SK-N-SH treated with all-trans-retinoic acid at 6 μM for 48 hours (cell line): ENCODE measurements at regions not wholly inside any gene's neighbourhood (a gene's known extent, or its start where the extent isn't known, plus 50 kb on each side); places are given as distances from the start of the nearest gene placed in this dataset.
A peak's percentile ranks its signal among the peaks of the same experiment; 100 is the strongest.

Source experiments
- ATAC-seq: fragments of 200-7000 bp; cut with Tn5 transposase; 3 replicates; pipeline ENCODE4 v1.9.1; 2020; ENCODE audit warnings: mild to moderate bottlenecking, moderate library complexity
- ARNTL ChIP-seq: fragments of 450-650 bp; formaldehyde crosslinking; IDR thresholded peaks from 2 replicates; pipeline ENCODE4 v1.5.0; 2020; ENCODE audit warnings: low read depth, mild to moderate bottlenecking, moderate library complexity, borderline replicate concordance
- BACH2 ChIP-seq: fragments of 250-450 bp; sonication (Bioruptor Pico); IDR thresholded peaks from 2 replicates; pipeline ENCODE4 v1.9.0; 2021; ENCODE audit warnings: mild to moderate bottlenecking, borderline replicate concordance
- CSRNP3 ChIP-seq: fragments of 250-450 bp; sonication (Bioruptor Pico); IDR thresholded peaks from 2 replicates; pipeline ENCODE4 v1.5.1; 2021; ENCODE audit warnings: mild to moderate bottlenecking, moderate library complexity
- ESRRG ChIP-seq: fragments of 250-450 bp; sonication (Bioruptor Pico); IDR thresholded peaks from 2 replicates; pipeline ENCODE4 v1.6.1; 2021; ENCODE audit warnings: mild to moderate bottlenecking
- GLIS3 ChIP-seq: fragments of 250-450 bp; sonication (Bioruptor Pico); IDR thresholded peaks from 2 replicates; pipeline ENCODE4 v1.5.0; 2020; ENCODE audit warnings: mild to moderate bottlenecking, moderate library complexity
- ISL1 ChIP-seq: fragments of 250-450 bp; sonication (Bioruptor Pico); IDR thresholded peaks from 2 replicates; pipeline ENCODE4 v2.1.2; 2022; ENCODE audit warnings: mild to moderate bottlenecking, moderate library complexity
- OSR1 ChIP-seq: fragments of 250-450 bp; sonication (Bioruptor Pico); IDR thresholded peaks from 2 replicates; pipeline ENCODE4 v1.8.0; 2022; ENCODE audit warnings: moderate library complexity, mild to moderate bottlenecking, inconsistent platforms
- PPARA ChIP-seq: fragments of 250-450 bp; sonication (Bioruptor Pico); IDR thresholded peaks from 2 replicates; pipeline ENCODE4 v1.5.0; 2020; ENCODE audit warnings: mild to moderate bottlenecking, borderline replicate concordance
- SNAI2 ChIP-seq: fragments of 250-450 bp; sonication (Bioruptor Pico); IDR thresholded peaks from 2 replicates; pipeline ENCODE4 v1.5.0; 2020; ENCODE audit warnings: mild to moderate bottlenecking, moderate library complexity
- TCF4 ChIP-seq: fragments of 250-450 bp; sonication (Bioruptor Pico); IDR thresholded peaks from 2 replicates; pipeline ENCODE4 v1.8.0; 2021; ENCODE audit warnings: mild to moderate bottlenecking, moderate library complexity, borderline replicate concordance
- TOX ChIP-seq: fragments of 250-450 bp; sonication (Bioruptor Pico); IDR thresholded peaks from 2 replicates; pipeline ENCODE4 v1.8.0; 2021; ENCODE audit warnings: mild to moderate bottlenecking, moderate library complexity, borderline replicate concordance
- ZC3H10 ChIP-seq: fragments of 250-450 bp; sonication (Bioruptor Pico); IDR thresholded peaks from 2 replicates; pipeline ENCODE4 v1.5.1; 2021; ENCODE audit warnings: mild to moderate bottlenecking, moderate library complexity
- ZFP3 ChIP-seq: fragments of 250-450 bp; sonication (Bioruptor Pico); IDR thresholded peaks from 2 replicates; pipeline ENCODE4 v1.5.0; 2020; ENCODE audit warnings: mild to moderate bottlenecking, moderate library complexity
- ZFP30 ChIP-seq: fragments of 450-650 bp; formaldehyde crosslinking; IDR thresholded peaks from 2 replicates; pipeline ENCODE4 v1.5.0; 2022; ENCODE audit warnings: mild to moderate bottlenecking, moderate library complexity
- ZNF565 ChIP-seq: fragments of 450-650 bp; formaldehyde crosslinking; conservative IDR thresholded peaks from 2 replicates; pipeline ENCODE4 v1.5.0; 2020; ENCODE audit warnings: low read depth, mild to moderate bottlenecking, moderate library complexity
- ZNF70 ChIP-seq: fragments of 450-650 bp; formaldehyde crosslinking; IDR thresholded peaks from 2 replicates; pipeline ENCODE4 v1.5.0; 2020; ENCODE audit warnings: mild to moderate bottlenecking, moderate library complexity
- ZNF8 ChIP-seq: fragments of 450-650 bp; formaldehyde crosslinking; IDR thresholded peaks from 2 replicates; pipeline ENCODE4 v1.5.0; 2020; ENCODE audit warnings: mild to moderate bottlenecking, moderate library complexity
- TF ChIP-seq, protein P1 (sequence below): fragments of 250-450 bp; sonication (Bioruptor Pico); IDR thresholded peaks from 2 replicates; pipeline ENCODE4 v1.8.0; 2021; ENCODE audit warnings: low read depth, mild to moderate bottlenecking, moderate library complexity, borderline replicate concordance
- TF ChIP-seq, protein P2 (sequence below): fragments of 250-450 bp; sonication (Bioruptor Pico); IDR thresholded peaks from 2 replicates; pipeline ENCODE4 v1.5.0; 2020; ENCODE audit warnings: mild to moderate bottlenecking, moderate library complexity
- TF ChIP-seq, protein P3 (sequence below): fragments of 250-450 bp; sonication (Bioruptor Pico); IDR thresholded peaks from 2 replicates; pipeline ENCODE4 v1.8.0; 2020; ENCODE audit warnings: mild to moderate bottlenecking, moderate library complexity, borderline replicate concordance
- TF ChIP-seq, protein P4 (sequence below): fragments of 250-450 bp; sonication (Bioruptor Pico); IDR thresholded peaks from 2 replicates; pipeline ENCODE4 v1.5.1; 2020; ENCODE audit warnings: low read depth, mild to moderate bottlenecking, moderate library complexity

DNA sequence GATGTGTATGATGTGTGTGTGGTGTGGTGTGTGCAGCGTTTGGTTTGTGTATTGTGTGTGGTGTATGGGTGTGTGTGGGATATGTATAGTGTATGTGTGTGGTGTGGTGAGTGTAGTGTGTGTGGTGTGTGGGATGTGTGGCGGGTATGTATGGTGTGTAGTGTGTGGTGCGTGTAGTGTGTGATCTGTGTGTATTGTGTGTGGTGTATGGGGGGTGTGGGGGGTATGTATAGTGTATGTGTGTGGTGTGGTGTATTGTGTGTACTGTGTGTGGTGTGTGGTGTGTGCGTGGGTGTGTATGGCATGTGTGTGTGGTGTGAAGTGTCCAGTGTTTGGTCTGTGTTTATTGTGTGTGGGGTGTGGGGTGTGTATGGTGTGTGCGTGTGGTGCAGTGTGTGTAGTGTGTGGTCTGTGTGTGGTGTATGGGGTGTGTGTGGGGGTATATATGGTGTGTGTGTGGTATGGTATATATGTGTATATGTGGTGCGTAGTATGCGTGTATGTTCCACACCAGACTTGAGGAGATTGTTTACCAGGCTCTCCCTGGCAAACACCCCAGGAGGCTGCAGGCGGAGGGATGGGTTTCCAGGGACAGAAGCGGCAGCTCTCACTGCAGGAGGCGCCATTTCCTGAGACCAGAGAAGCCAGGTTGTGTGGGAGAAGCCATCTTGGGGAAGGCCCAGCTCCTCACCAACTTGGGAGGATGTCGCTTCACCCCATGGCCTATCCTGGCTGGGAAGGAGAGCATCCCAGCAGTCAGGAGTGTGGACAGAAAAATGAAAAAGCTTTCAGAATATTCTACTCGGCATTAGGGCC is 138.1 kb downstream of the NXNL2 start:
- TF ChIP-seq TOX (CRISPR knock-in tag) (no peak), ZFP3 (CRISPR knock-in tag) (no peak), OSR1 (CRISPR knock-in tag) (no peak), ZC3H10 (CRISPR knock-in tag) (no peak), TCF4 (no peak), CSRNP3 (CRISPR knock-in tag) (no peak), ESRRG (CRISPR knock-in tag) (no peak), PPARA (CRISPR knock-in tag) (no peak), ISL1 (CRISPR knock-in tag) (no peak), ZNF8 (no peak), BACH2 (no peak), ARNTL (CRISPR knock-in tag) (no peak)
- TF ChIP-seq, protein P1, sequence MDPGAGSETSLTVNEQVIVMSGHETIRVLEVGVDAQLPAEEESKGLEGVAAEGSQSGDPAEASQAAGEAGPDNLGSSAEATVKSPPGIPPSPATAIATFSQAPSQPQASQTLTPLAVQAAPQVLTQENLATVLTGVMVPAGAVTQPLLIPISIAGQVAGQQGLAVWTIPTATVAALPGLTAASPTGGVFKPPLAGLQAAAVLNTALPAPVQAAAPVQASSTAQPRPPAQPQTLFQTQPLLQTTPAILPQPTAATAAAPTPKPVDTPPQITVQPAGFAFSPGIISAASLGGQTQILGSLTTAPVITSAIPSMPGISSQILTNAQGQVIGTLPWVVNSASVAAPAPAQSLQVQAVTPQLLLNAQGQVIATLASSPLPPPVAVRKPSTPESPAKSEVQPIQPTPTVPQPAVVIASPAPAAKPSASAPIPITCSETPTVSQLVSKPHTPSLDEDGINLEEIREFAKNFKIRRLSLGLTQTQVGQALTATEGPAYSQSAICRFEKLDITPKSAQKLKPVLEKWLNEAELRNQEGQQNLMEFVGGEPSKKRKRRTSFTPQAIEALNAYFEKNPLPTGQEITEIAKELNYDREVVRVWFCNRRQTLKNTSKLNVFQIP (CRISPR knock-in tag) = no peak
- TF ChIP-seq, protein P2, sequence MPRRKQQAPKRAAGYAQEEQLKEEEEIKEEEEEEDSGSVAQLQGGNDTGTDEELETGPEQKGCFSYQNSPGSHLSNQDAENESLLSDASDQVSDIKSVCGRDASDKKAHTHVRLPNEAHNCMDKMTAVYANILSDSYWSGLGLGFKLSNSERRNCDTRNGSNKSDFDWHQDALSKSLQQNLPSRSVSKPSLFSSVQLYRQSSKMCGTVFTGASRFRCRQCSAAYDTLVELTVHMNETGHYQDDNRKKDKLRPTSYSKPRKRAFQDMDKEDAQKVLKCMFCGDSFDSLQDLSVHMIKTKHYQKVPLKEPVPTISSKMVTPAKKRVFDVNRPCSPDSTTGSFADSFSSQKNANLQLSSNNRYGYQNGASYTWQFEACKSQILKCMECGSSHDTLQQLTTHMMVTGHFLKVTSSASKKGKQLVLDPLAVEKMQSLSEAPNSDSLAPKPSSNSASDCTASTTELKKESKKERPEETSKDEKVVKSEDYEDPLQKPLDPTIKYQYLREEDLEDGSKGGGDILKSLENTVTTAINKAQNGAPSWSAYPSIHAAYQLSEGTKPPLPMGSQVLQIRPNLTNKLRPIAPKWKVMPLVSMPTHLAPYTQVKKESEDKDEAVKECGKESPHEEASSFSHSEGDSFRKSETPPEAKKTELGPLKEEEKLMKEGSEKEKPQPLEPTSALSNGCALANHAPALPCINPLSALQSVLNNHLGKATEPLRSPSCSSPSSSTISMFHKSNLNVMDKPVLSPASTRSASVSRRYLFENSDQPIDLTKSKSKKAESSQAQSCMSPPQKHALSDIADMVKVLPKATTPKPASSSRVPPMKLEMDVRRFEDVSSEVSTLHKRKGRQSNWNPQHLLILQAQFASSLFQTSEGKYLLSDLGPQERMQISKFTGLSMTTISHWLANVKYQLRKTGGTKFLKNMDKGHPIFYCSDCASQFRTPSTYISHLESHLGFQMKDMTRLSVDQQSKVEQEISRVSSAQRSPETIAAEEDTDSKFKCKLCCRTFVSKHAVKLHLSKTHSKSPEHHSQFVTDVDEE (CRISPR knock-in tag) = no peak
- TF ChIP-seq, protein P3, sequence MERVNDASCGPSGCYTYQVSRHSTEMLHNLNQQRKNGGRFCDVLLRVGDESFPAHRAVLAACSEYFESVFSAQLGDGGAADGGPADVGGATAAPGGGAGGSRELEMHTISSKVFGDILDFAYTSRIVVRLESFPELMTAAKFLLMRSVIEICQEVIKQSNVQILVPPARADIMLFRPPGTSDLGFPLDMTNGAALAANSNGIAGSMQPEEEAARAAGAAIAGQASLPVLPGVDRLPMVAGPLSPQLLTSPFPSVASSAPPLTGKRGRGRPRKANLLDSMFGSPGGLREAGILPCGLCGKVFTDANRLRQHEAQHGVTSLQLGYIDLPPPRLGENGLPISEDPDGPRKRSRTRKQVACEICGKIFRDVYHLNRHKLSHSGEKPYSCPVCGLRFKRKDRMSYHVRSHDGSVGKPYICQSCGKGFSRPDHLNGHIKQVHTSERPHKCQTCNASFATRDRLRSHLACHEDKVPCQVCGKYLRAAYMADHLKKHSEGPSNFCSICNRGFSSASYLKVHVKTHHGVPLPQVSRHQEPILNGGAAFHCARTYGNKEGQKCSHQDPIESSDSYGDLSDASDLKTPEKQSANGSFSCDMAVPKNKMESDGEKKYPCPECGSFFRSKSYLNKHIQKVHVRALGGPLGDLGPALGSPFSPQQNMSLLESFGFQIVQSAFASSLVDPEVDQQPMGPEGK = no peak
- peak; percentile 28; the same call in 2 of the 3 replicates for ATAC-seq

- ATAC-seq = no peak
- TF ChIP-seq TCF4 (no peak; the same call in 1 of the 2 replicates), TOX (CRISPR knock-in tag) (no peak), ZNF70 (no peak), SNAI2 (CRISPR knock-in tag) (no peak), ZFP30 (CRISPR knock-in tag) (no peak)
Measured at GRCh38 chr9:88673886-88674285, 138.9 kb downstream of the NXNL2 start.

DNA sequence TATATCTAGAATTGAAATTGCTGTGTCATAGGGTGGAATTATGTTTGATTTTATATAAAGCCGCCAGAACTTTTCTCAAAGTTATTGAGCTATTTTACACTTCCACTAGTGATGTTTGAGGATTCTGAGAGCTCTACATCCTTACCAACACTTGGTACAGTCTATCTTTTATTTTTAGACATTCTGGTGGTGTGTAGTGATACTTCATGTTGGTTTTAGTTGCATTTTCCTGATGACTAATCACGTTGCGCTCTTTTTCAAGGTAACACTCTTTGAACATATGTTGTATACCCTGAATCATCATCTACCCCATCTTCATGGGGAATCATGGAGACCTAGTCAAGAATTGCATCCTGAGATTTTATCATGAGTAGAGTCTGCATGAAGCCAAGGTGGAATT is 141.7 kb downstream of the NXNL2 start:
- ATAC-seq = no peak
- TF ChIP-seq ISL1 (CRISPR knock-in tag) (no peak), GLIS3 (CRISPR knock-in tag) (no peak), BACH2 (no peak), CSRNP3 (CRISPR knock-in tag) (no peak), SNAI2 (CRISPR knock-in tag) (no peak), OSR1 (CRISPR knock-in tag) (no peak), ARNTL (CRISPR knock-in tag) (no peak), ESRRG (CRISPR knock-in tag) (no peak), PPARA (CRISPR knock-in tag) (no peak), ZNF8 (no peak), ZNF565 (CRISPR knock-in tag) (no peak)
- TF ChIP-seq, protein P3 = no peak
- TF ChIP-seq, protein P4, sequence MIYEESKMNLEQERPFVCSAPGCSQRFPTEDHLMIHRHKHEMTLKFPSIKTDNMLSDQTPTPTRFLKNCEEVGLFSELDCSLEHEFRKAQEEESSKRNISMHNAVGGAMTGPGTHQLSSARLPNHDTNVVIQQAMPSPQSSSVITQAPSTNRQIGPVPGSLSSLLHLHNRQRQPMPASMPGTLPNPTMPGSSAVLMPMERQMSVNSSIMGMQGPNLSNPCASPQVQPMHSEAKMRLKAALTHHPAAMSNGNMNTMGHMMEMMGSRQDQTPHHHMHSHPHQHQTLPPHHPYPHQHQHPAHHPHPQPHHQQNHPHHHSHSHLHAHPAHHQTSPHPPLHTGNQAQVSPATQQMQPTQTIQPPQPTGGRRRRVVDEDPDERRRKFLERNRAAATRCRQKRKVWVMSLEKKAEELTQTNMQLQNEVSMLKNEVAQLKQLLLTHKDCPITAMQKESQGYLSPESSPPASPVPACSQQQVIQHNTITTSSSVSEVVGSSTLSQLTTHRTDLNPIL (CRISPR knock-in tag) = no peak
